Stimulated activated CD8-positive, alpha-beta memory T cell treated with anti-CD3 and anti-CD28 coated beads, Interleukin-7, amount 100 ng/mL, for 48 hours (primary cell): ENCODE measurements at regions not wholly inside any gene's neighbourhood (a gene's known extent, or its start where the extent isn't known, plus 50 kb on each side); places are given as distances from the start of the nearest gene placed in this dataset.
"Not testable (repeated sequence)": the region's sequence is repeated elsewhere in the genome, so short reads cannot be mapped to it uniquely, and the experiment has no call there.

ENCODE experiments used
- DNase-seq, 2 donors: peaks; one replicate each; pipeline ENCODE4 v3.0.0-alpha.2; 2020; ENCODE audit warnings: low read depth in 1 of 2; ENCODE audit errors: extremely low read depth in 1 of 2

- DNase-seq: not testable (repeated sequence)
Measured at GRCh38 chr3:143175940-143176894, 56.6 kb downstream of the CHST2 start.

- not testable (repeated sequence) for DNase-seq
Measured at GRCh38 chr3:143177965-143178364, 58.4 kb downstream of the CHST2 start.

DNA sequence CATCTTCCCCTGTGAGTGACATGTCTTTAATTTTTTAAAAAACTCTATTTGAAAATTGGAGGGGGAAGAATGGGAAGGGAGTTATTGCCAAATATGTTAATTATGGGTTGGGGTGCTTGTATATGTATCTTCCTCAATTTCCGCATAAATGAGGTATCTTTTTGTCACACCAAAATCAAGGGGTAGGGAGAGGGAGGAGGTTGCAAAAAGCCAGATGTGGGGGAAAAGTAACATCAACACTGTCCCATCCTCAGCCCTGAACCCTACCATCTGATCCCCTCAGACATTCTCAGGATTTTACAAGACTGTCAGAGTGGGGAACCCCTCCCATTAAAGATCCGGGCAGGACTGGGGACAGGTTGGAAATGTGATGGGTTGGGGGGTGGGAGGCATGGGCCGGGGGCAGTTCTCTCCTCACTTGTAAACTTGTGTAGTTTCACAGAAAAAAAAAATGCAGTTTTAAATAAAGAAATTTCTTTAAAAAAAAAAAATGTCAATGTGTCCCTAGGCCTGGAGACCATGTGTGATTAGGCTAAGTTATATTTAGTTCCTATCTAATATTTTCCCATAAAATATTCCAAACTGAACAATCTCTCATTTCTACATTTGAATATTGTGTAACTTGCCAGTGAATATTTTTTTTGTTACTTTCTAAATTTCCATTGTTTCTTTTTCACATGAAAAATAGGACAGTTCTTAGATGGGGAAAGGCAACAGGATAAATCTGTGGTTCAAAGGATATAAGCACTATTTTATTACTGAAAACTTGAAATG, 59.4 kb downstream of the CHST2 start:
- DNase-seq: not testable (repeated sequence)

GRCh38 chr3:143179603-143180002, 60.0 kb downstream of the CHST2 start:
- no peak for DNase-seq

DNA sequence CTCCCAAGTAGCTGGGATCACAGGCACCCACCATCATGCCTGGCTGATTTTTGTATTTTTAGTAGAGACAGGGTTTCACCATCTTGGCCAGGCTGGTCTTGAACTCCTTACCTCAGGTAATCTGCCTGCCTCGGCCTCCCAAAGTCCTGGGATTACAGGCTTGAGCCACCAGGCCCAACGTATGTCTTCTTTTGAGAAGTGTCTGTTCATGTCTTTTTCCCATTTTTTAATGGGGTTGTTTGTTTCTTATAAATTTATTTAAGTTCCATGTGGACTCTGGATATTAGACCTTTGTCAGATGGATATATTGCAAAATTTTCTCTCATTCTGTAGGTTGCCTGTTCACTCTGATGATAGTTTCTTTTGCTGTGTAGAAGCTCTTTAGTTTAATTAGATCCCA, 61.3 kb downstream of the CHST2 start:
- DNase-seq: not testable (repeated sequence)

DNA sequence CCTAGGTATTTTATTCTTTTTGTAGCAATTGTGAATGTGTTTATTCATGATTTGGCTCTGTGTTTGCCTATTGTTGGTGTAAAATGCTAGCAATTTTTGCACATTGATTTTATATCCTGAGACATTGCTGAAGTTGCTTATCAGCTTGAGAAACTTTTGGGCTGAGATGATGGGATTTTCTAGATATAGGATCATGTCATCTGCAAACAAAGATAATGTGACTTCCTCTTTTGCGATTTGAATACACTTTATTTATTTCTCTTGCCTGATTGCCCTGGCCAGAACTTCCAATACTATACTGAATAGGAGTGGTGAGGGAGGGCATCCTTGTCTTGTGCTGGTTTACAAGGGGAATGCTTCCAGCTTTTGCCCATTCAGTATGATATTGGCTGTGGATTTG, 62.4 kb downstream of the CHST2 start:
- not testable (repeated sequence) for DNase-seq

- no peak for DNase-seq
Measured at GRCh38 chr3:143182866-143183664, 63.5 kb downstream of the CHST2 start.

- no peak for DNase-seq
Measured at GRCh38 chr3:143183665-143183964, 64.0 kb downstream of the CHST2 start.

- no peak for DNase-seq
Measured at GRCh38 chr3:143184099-143184498, 64.5 kb downstream of the CHST2 start.

GRCh38 chr3:143185401-143185800, 65.8 kb downstream of the CHST2 start:
- DNase-seq: no peak

DNA sequence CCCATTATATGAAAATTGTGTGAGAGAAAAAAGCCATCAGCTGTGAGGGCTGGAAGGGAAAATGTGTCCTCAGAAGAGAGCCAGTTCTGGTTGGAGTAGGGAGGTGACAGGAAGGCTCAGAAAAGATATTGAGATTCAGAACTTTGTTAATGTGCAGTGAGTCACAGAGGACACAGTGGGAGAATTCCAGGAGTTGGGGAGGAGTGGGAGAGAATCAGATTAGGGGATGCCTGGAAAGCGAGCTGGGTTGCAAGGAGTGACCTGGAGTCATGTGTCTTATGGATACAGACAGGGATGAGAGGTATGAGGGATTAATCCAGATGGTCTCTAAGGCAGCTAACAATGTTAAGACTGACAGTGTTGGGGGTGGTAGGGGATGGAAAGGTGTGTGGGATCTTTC, 67.5 kb downstream of the CHST2 start:
- DNase-seq: no peak

GRCh38 chr3:143188881-143189280, 69.3 kb downstream of the CHST2 start:
- no peak for DNase-seq

GRCh38 chr3:143190101-143190500, 70.5 kb downstream of the CHST2 start:
- no peak for DNase-seq

DNA sequence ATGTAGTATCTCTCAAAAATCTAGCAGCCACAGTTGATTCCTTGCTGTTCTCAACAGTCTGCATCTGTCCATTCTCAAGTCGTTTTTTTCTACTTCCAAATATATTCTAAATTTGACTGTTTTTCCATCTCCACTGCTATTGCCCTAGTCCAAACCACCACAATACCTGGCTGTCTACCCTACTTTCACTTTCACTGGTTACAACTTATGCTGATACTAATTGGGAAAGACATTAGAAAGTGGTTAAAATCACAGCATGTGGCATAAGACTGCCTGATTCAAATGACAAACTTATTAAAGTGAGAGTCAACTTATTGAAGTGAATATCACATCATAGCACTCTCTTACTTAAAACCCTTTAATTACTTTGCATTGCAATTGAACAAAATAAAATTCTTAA, 72.6 kb downstream of the CHST2 start:
- no peak for DNase-seq

DNA sequence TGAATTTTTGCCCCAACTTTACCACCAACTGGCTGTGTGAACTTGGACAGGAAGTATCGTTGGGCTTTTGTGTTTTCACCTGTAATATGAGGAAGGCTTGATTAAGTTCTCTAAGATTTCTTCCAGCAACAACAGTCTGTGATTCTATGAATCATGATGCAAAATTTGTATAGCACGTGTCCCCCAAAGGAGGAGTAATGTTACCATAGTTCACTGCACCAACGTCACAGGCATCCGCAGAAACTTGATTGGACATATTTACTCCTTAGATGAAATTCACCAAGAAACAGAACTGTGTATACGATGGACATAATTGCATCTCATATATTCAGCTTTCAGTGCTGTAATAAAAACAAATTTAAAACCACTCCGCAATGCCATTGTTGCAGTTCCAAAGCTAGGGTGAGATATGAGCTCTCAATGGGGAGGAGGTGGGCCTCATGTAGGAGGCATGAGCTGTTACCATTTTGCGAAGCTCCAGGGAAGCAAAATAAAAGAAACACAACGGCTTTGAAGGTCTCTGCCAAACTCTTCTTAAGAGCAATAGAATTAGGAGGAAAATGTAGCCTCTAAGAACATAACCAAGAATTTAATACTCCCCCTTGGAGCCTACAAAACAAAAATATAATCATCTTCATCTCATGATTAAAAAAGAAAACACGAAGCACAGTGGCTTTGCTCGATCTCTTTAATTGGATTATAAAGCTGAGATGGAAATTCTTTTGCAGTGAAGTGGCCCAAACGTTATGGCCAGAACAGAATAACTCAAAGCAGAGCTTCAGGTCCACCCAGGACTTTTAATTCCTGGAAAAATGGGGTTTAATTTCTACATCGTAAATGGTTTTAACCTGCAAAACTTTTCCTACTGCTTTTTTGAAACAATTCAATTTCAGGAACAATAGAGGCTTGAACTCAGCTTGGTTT, 80.7 kb downstream of the CHST2 start:
- DNase-seq: no peak

GRCh38 chr3:143201045-143201444, 81.5 kb downstream of the CHST2 start:
- no peak for DNase-seq

DNA sequence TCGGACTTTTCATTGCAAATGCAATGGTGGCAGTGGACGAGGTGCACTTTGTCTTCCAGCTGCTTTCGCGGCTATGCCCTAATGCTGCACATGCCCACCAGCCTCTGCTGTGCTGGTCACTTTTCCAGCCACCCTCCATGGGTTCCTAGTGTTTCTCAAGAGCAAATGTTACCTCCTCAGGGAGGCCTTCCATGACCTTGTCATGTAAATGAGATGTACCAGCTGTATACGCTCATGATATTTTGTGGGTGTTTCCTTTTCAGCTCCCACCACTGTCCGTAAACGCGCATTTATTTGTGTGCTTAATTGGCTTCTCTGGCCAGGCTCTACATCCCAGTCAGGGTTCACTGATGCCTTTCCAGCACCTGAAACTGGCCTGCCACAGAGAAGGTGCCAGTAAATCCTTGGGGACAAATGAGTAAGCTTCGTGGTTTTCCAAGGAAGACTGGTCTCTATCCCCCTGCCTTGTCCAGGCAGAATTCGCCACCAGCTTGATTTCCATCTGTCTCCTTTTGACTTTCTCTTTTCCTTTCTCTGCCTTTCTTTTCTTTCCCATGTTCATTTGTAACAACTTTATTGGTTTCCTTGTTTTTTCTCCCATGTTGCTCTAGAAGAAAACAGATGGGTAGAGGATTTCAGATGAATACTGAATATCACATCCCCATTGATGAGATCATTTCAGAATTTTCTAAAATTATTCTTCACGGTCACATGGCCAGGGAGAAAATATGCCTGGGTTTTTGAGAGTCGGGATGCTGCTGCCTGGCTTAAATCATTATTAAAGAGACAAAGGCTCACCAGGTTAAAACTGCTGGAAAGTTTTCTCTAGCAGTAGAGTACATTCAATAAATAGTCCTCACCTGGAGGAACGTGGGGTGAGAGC, 82.5 kb downstream of the CHST2 start:
- DNase-seq: no peak

GRCh38 chr3:143203142-143203541, 83.6 kb downstream of the CHST2 start:
- no peak for DNase-seq

GRCh38 chr3:143203848-143204247, 84.3 kb downstream of the CHST2 start:
- DNase-seq: no peak
